ENCODE measurements at regions not wholly inside any gene's neighbourhood (a gene's known extent, or its start where the extent isn't known, plus 50 kb on each side); places are given as distances from the start of the nearest gene placed in this dataset.
"Not testable (repeated sequence)": the region's sequence is repeated elsewhere in the genome, so short reads cannot be mapped to it uniquely, and the experiment has no call there.

- DNase-seq = no peak
Observed at GRCh38 chr2:203585516-203585915, 50.4 kb upstream of the RAPH1 start.

- no peak for DNase-seq
Observed at GRCh38 chr2:203586206-203586605, 51.1 kb upstream of the RAPH1 start.

GRCh38 chr2:203586696-203587095 is 51.6 kb upstream of the RAPH1 start:
- DNase-seq = peak; percentile 56

DNA sequence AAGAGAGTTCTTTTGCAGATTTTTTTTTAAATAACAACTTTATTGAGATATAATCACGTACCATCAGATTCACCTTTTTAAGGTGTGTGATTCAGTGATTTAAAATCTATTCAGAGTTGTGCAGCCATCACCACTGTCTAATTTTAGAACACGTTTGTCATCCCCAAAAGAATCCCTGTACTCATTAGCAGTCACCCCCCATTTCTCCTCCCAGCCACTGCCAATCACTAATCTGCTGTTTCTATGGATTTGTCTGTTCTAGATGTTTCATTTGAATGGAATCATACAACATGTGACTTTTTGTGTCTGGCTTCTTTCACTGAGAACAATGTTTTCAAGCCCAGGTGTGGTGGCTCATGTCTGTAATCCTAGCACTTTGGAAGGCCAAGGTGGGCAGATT is 55.4 kb upstream of the RAPH1 start:
- no peak for DNase-seq

DNA sequence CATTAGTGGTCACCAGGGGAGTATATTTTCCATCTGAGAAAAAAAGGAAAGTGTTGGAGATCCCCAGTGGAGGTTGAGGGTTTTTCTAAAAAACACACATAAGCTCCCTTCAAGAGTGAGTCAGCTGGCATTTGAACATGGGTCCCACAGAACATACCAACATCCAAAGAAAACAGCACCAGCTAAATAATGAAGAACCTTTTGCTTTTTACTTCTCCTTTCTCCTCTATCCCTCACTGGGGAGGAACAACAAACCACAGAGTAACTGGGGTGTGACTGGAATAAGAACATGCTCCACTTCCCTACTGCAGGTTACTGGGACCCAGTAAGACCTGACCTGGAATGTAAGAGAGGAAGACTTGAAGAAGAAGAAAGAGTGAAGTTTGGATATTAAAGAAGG is 56.5 kb upstream of the RAPH1 start:
- DNase-seq = peak; percentile 23

- DNase-seq = no peak
Observed at GRCh38 chr2:203592470-203592869, 57.4 kb upstream of the RAPH1 start.

GRCh38 chr2:203594541-203594940 is 59.4 kb upstream of the RAPH1 start:
- DNase-seq = peak; percentile 70

DNA sequence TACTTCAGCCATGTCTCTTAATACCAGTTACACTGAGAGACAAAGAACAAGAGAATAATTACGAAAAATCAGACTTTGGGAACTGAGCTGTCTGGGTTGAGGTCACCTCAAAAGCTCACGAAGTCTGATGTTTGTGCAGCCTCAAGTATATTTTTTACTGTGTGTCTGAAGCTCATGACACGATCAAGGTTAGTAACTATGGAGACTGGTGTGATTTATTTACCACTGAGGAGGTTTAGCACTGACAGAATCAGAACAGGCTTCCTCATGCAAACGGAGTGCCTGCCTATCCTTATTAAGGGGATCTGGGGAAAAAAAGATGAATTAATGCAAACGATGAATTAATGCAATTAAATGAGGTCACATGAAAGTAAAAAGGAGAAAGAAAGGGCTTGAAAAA is 61.1 kb upstream of the RAPH1 start:
- no peak for DNase-seq

DNA sequence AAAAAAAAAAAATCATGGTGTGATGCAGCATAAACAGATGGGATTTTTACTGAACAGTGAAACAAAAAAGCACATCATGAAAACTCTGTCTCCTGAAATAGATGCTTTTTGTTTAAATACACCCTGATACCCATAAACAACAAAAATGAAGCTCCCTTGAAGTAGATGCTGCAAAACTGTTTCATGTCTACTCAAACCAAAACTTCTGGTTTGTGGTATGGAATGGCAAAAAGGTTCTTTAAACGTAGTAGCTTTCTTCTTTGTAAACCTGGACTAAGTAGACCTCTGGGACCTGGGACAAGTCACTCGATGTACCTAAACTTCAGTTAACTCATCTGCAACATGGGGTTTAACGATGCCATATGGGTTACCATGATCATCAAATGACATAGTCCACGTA is 64.4 kb upstream of the RAPH1 start:
- DNase-seq = no peak

GRCh38 chr2:203600286-203600685 is 65.2 kb upstream of the RAPH1 start:
- DNase-seq = no peak

DNA sequence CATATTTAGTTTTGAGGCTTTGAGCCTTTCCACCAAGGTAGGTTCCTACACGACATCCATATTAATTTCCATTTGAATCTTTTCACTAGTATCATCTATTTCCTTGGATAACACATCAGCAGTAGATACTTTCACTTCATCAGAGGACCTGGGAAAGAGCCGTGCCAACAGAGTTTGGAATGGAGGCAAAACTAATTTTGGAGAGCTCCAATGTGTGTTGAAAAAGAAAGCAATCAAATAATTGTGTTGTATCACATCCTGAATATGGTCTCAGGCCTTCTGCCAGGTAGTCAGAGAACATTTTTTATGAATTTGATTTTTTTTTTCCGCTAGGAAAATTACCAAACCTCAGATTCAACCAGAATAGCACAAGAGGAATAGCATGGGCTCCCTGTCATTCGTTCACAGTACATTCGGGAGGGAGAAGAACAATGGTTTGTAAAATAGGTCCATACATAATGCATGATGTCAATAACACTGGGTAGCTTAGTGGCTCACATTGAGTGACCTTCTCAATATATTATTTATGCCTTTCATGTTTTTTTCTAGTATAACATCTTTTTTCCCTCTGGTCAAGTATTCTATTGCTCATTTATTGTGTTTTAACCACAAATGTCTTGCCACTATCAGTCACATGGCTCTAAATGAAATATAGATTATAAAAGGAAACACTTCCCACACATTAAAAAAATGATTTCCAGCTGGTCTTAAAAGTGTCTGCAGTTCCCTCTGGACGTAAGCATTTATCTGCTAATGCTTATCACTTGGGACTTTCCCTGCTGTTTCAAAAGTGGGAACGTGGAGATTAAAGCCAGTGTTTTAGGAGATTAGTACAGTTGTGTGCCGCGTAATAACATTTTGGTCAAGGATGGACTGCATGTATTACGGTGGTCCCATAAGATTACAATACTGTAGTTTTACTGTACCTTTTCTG is 68.6 kb upstream of the RAPH1 start:
- no peak for DNase-seq

- DNase-seq = no peak
Observed at GRCh38 chr2:203605302-203605701, 70.2 kb upstream of the RAPH1 start.

GRCh38 chr2:203606051-203606450 is 71.0 kb upstream of the RAPH1 start:
- DNase-seq = no peak

DNA sequence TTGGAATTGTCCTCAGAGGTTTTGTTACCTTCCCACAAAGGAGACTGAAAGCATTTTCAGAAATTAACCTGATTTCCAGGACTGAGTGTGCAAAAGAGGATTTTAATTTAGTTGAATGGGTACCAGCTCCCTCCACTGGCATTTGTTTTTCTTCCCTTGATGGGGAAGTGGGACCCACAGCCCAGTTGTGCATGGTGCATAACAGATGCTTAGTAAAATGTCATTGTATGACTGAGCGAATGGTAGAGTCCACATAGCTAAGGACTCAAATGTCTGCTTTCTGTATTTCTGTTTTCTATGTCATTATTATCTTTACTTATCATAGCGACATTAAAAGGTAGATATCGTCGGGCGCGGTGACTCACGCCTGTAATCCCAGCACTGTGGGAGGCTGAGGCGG is 75.5 kb upstream of the RAPH1 start:
- no peak for DNase-seq

DNA sequence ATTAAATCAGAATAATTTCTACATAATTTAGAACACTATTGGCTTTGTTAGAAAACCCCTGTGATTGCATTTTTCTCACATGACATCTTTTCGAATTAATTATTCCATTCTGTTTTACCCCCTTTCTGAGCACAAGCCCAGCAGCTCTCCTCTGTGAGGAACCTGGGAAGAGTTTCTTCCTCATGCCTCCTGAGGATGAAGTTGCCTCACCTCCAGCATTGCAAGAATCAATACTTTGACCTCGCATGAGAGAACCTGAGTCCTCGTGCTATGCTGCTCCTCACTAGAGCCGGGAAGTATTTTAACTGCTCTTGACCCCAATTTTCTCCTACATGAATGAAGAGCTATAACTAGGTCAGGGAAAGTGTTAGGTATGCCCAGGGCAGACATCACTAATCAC is 77.1 kb upstream of the RAPH1 start:
- no peak for DNase-seq

- no peak for DNase-seq
Observed at GRCh38 chr2:203619267-203619878, 84.3 kb upstream of the RAPH1 start.

GRCh38 chr2:203621981-203622515 is 84.4 kb upstream of the CD28 start:
- DNase-seq = no peak

DNA sequence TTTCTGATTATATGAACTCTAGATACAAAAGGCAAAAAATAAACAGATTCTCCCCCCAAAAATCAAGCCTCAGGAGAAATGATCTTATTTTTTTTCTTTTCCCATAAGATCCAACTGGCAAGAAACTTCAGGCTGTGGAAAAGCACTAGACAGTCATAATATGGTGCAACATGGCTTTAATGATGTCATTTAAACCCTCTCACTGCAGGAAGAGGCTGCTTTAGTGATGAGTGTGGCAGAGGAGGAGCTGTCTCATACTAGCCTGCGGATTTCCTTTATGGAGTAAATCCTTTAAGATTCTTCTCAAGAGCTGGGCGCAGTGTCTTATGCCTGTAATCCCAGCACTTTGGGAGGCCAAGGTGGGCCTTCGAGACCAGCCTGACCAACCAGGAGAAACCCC is 83.3 kb upstream of the CD28 start:
- peak; percentile 94 for DNase-seq

GRCh38 chr2:203623661-203624060 is 82.8 kb upstream of the CD28 start:
- peak; percentile 30 for DNase-seq

- no peak for DNase-seq
Observed at GRCh38 chr2:203625701-203626100, 80.7 kb upstream of the CD28 start.

GRCh38 chr2:203626247-203626646 is 80.2 kb upstream of the CD28 start:
- not testable (repeated sequence) for DNase-seq

- DNase-seq = peak; percentile 46
Observed at GRCh38 chr2:203626952-203627681, 79.3 kb upstream of the CD28 start.

DNA sequence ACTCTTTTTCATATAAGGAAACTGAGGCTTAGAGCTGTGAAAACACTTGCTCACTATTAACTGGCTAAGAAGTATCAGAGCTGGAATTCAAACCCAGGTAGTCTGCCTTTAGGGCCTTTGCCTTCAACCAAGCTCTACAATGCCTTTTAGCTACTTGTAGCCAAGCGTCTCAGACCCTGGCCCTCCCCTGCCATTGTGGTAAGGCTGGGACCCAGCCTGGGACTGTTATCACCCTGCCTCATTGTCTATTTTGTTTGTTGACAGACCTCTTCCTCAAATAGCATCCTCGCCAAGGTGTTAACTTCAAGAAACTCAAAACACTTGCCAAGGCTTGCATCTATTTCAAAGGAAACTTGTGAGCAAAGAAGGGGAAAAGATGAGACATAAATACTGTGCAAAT is 76.7 kb upstream of the CD28 start:
- no peak for DNase-seq
